ENCODE measurements at regions not wholly inside any gene's neighbourhood (a gene's known extent, or its start where the extent isn't known, plus 50 kb on each side); places are given as distances from the start of the nearest gene placed in this dataset.

GRCh38 chr4:136643416-136643815 is 888.9 kb downstream of the PCDH18 start:
- DNase-seq: no peak

- no peak for DNase-seq
Measured at GRCh38 chr4:136637071-136637777, 895.1 kb downstream of the PCDH18 start.

- no peak for DNase-seq
Measured at GRCh38 chr4:136636155-136636554, 896.1 kb downstream of the PCDH18 start.

GRCh38 chr4:136634121-136634520 is 898.2 kb downstream of the PCDH18 start:
- no peak for DNase-seq

GRCh38 chr4:136599890-136600289 is 932.4 kb downstream of the PCDH18 start:
- DNase-seq: no peak

GRCh38 chr4:136590440-136590839 is 941.9 kb downstream of the PCDH18 start:
- DNase-seq: no peak

GRCh38 chr4:136583567-136583966 is 948.7 kb downstream of the PCDH18 start:
- DNase-seq: no peak

- no peak for DNase-seq
Measured at GRCh38 chr4:136581119-136581518, 951.2 kb downstream of the PCDH18 start.

GRCh38 chr4:136575146-136575545 is 957.1 kb downstream of the PCDH18 start:
- no peak for DNase-seq

- DNase-seq: no peak
Measured at GRCh38 chr4:136573460-136573859, 958.8 kb downstream of the PCDH18 start.

GRCh38 chr4:136571315-136571714 is 961.0 kb downstream of the PCDH18 start:
- DNase-seq: no peak

- DNase-seq: no peak
Measured at GRCh38 chr4:136562834-136563233, 969.5 kb downstream of the PCDH18 start.

- no peak for DNase-seq
Measured at GRCh38 chr4:136558940-136559494, 973.3 kb downstream of the PCDH18 start.

GRCh38 chr4:136557396-136557795 is 974.9 kb downstream of the PCDH18 start:
- no peak for DNase-seq

GRCh38 chr4:136554033-136554432 is 978.3 kb downstream of the PCDH18 start:
- DNase-seq: no peak

- no peak for DNase-seq
Measured at GRCh38 chr4:136551753-136552152, 980.5 kb downstream of the PCDH18 start.

GRCh38 chr4:136540747-136541146 is 991.5 kb downstream of the PCDH18 start:
- no peak for DNase-seq

GRCh38 chr4:136528131-136528530 is 1004.2 kb downstream of the PCDH18 start:
- no peak for DNase-seq

- DNase-seq: no peak
Measured at GRCh38 chr4:136526517-136526916, 1005.8 kb downstream of the PCDH18 start.

- DNase-seq: no peak
Measured at GRCh38 chr4:136524039-136524438, 1008.3 kb downstream of the PCDH18 start.

GRCh38 chr4:136516371-136516770 is 1015.9 kb downstream of the PCDH18 start:
- DNase-seq: no peak

GRCh38 chr4:136505020-136505419 is 1027.3 kb downstream of the PCDH18 start:
- no peak for DNase-seq

GRCh38 chr4:136495851-136496250 is 1036.4 kb downstream of the PCDH18 start:
- no peak for DNase-seq

- no peak for DNase-seq
Measured at GRCh38 chr4:136495076-136495475, 1037.2 kb downstream of the PCDH18 start.

GRCh38 chr4:136489101-136489500 is 1043.2 kb downstream of the PCDH18 start:
- no peak for DNase-seq
